Activated CD8-positive, alpha-beta T cell treated with anti-CD3 and anti-CD28 coated beads, Interleukin-2, amount 10 ng/mL, durations not matched to agents 7 days and 5 days (primary cell): ENCODE measurements at regions not wholly inside any gene's neighbourhood (a gene's known extent, or its start where the extent isn't known, plus 50 kb on each side); places are given as distances from the start of the nearest gene placed in this dataset.
"Not testable (repeated sequence)": the region's sequence is repeated elsewhere in the genome, so short reads cannot be mapped to it uniquely, and the experiment has no call there.

Experiments
- ATAC-seq: fragments of 150-1000 bp; cut with Tn5 transposase; one replicate; pipeline ENCODE4 v1.10.0; 2021; ENCODE audit warnings: moderate library complexity
- CTCF ChIA-PET: fragments of 350-600 bp; sonication (Branson Sonifier 250); formaldehyde crosslinking; loops from one replicate; lab custom pipeline; 2021; ENCODE audit warnings: antibody characterized with exemption; lab: Charles Lee
- POLR2A ChIA-PET: fragments of 350-600 bp; sonication (Branson Sonifier 250); formaldehyde crosslinking; loops from one replicate; lab custom pipeline; 2021; ENCODE audit warnings: antibody characterized with exemption; lab: Charles Lee
- DNase-seq: peaks from one replicate; pipeline ENCODE4 v3.0.0-alpha.2; 2020
- H3K27ac Mint-ChIP-seq: one replicate; pipeline ENCODE4 v1.8.0; 2021; ENCODE audit warnings: mild to moderate bottlenecking, mixed read lengths
- H3K27me3 Mint-ChIP-seq: one replicate; pipeline ENCODE4 v1.8.0; 2021; ENCODE audit warnings: low read depth, mixed read lengths
- H3K36me3 Mint-ChIP-seq: one replicate; pipeline ENCODE4 v1.8.0; 2021; ENCODE audit warnings: low read depth, mixed read lengths
- H3K4me1 Mint-ChIP-seq: one replicate; pipeline ENCODE4 v1.8.0; 2021; ENCODE audit warnings: low read depth, mixed read lengths
- H3K4me3 Mint-ChIP-seq: one replicate; pipeline ENCODE4 v1.8.0; 2021; ENCODE audit warnings: mild to moderate bottlenecking, mixed read lengths
- H3K9me3 Mint-ChIP-seq: one replicate; pipeline ENCODE4 v1.8.0; 2022; ENCODE audit warnings: mixed read lengths; ENCODE audit not compliant: insufficient read depth

- CTCF ChIA-PET, result no interaction called here
- H3K4me1 Mint-ChIP-seq, result no peaks in the 10 kb centered on the region
- DNase-seq (no peak), ATAC-seq (no peak)
- peaks cover 6% of the 10 kb centered on the region for H3K9me3 Mint-ChIP-seq
- no peaks in the 10 kb centered on the region for H3K27me3 Mint-ChIP-seq
- H3K27ac Mint-ChIP-seq, result no peak overlapping the region
- H3K36me3 Mint-ChIP-seq, result no peaks in the 10 kb centered on the region
- POLR2A ChIA-PET, result no interaction called here
- H3K4me3 Mint-ChIP-seq, result no peak overlapping the region
Observed at GRCh38 chr7:9598411-9598810, 1165.0 kb downstream of the NXPH1 start.

DNA sequence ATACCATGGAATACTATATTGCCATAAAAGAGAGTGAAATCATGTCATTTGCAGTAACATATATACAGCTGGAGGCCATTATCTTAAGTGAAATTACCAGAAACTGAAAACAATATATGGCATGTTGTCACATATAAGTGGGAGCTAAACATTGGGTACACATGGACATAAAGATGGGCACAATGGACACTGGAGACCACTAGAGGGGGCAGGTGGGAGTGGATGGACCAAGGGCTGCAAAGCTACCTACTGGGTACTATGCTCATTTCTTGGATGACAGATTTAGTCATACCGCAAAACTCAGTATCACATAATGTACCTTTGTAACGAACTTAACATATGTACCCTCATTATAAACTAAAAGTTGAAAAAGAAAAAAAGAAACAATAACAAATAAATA is 1167.6 kb downstream of the NXPH1 start:
- POLR2A ChIA-PET, result no interaction called here
- Mint-ChIP-seq H3K27ac (no peak overlapping the region), H3K4me1 (no peaks in the 10 kb centered on the region), H3K36me3 (no peaks in the 10 kb centered on the region), H3K27me3 (no peaks in the 10 kb centered on the region), H3K4me3 (no peak overlapping the region), H3K9me3 (peaks cover 7% of the 10 kb centered on the region)
- ATAC-seq, result no peak
- CTCF ChIA-PET, result no interaction called here
- no peak for DNase-seq

DNA sequence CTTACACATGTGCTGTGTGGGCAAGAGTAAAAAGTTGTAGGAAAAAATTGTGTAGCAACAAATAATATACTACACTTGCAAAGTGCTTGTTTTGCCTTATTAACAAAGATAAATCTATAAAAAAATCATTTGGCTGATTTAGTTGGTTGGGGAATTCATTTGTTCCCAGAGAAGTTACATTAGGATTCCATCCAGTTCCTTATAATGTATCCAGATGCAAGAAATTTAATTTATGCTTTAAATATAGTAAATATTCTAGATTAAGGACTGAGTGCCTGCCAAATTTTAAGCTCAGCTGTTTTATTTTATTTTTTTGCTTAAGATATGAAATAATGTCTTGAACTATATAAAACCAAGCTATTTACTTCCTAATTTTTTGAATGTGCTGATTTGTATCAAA is 1169.9 kb downstream of the NXPH1 start:
- Mint-ChIP-seq H3K9me3 (peaks cover 12% of the 10 kb centered on the region), H3K27me3 (no peaks in the 10 kb centered on the region), H3K4me1 (no peaks in the 10 kb centered on the region), H3K27ac (no peak overlapping the region), H3K36me3 (no peaks in the 10 kb centered on the region), H3K4me3 (no peak overlapping the region)
- ChIA-PET CTCF (no interaction called here), POLR2A (no interaction called here)
- DNase-seq (no peak), ATAC-seq (no peak)

- ChIA-PET POLR2A (no interaction called here), CTCF (no interaction called here)
- peaks cover 23% of the 10 kb centered on the region for H3K9me3 Mint-ChIP-seq
- H3K27me3 Mint-ChIP-seq, result no peaks in the 10 kb centered on the region
- no peak overlapping the region for H3K27ac Mint-ChIP-seq
- DNase-seq, result no peak
- no peaks in the 10 kb centered on the region for H3K36me3 Mint-ChIP-seq
- ATAC-seq, result no peak
- H3K4me1 Mint-ChIP-seq, result no peaks in the 10 kb centered on the region
- no peak overlapping the region for H3K4me3 Mint-ChIP-seq
Observed at GRCh38 chr7:9608560-9608959, 1175.2 kb downstream of the NXPH1 start.

DNA sequence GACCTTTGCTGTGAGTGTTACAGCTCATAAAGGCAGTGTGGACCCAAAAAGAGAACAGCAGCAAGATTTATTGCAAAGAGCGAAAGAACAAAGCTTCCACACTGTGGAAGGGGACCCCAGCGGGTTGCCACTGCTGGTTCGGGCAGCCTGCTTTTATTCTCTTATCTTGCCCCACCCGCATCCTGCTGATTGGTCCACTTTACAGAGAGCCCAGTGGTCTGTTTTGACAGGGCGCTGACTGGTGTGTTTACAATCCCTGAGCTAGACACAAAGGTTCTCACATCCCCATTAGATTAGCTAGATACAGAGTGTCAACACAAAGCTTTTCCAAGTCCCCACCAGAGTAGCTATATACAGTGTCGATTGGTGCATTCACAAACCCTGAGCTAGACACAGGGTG is 1187.5 kb downstream of the NXPH1 start:
- H3K9me3 Mint-ChIP-seq, result peaks cover 26% of the 10 kb centered on the region
- CTCF ChIA-PET, H3K4me1 Mint-ChIP-seq, H3K27me3 Mint-ChIP-seq, H3K4me3 Mint-ChIP-seq, POLR2A ChIA-PET, H3K27ac Mint-ChIP-seq, H3K36me3 Mint-ChIP-seq, ATAC-seq, DNase-seq: not testable (repeated sequence)

- H3K36me3 Mint-ChIP-seq, DNase-seq, H3K4me3 Mint-ChIP-seq, H3K27ac Mint-ChIP-seq, H3K27me3 Mint-ChIP-seq, POLR2A ChIA-PET, H3K4me1 Mint-ChIP-seq, ATAC-seq, CTCF ChIA-PET: not testable (repeated sequence)
- peaks cover 26% of the 10 kb centered on the region for H3K9me3 Mint-ChIP-seq
Observed at GRCh38 chr7:9621306-9621902, 1188.0 kb downstream of the NXPH1 start.

DNA sequence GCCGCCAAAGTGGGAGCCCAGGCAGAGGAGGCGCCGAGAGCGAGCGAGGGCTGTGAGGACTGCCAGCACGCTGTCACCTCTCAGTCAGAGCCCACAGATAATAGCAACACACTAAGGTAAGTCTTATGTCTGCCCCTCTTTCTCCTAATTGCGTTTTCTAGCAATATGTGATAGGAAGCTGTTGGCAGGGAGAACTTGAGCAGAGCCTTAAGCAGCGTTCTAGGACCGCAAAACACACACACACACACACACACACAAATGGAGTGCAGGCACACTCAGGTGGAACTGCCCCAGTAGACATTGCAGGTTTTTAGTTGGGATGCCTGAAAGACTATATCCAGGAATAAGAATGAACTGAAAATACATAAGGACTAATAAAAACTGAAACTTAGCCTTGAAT is 1188.5 kb downstream of the NXPH1 start:
- H3K4me3 Mint-ChIP-seq, result no peak overlapping the region
- no peaks in the 10 kb centered on the region for H3K36me3 Mint-ChIP-seq
- CTCF ChIA-PET, result no interaction called here

GRCh38 chr7:9625953-9626352 is 1192.5 kb downstream of the NXPH1 start:
- DNase-seq (no peak), ATAC-seq (no peak)
- H3K27me3 Mint-ChIP-seq, result no peaks in the 10 kb centered on the region
- H3K27ac Mint-ChIP-seq, result no peak overlapping the region
- H3K4me1 Mint-ChIP-seq, result no peaks in the 10 kb centered on the region
- H3K9me3 Mint-ChIP-seq, result peaks cover 8% of the 10 kb centered on the region
- no peak overlapping the region for H3K4me3 Mint-ChIP-seq
- ChIA-PET CTCF (no interaction called here), POLR2A (no interaction called here)
- no peaks in the 10 kb centered on the region for H3K36me3 Mint-ChIP-seq

More for the DNA sequence above, 1188.5 kb downstream of the NXPH1 start:
- Mint-ChIP-seq H3K27me3 (no peaks in the 10 kb centered on the region), H3K9me3 (peaks cover 26% of the 10 kb centered on the region), H3K27ac (no peak overlapping the region), H3K4me1 (no peaks in the 10 kb centered on the region)
- POLR2A ChIA-PET, result no interaction called here
- no peak for DNase-seq
- no peak for ATAC-seq

GRCh38 chr7:9645756-9646155 is 1212.3 kb downstream of the NXPH1 start:
- no peak for ATAC-seq
- Mint-ChIP-seq H3K9me3 (no peaks in the 10 kb centered on the region), H3K27ac (no peak overlapping the region), H3K27me3 (no peaks in the 10 kb centered on the region), H3K4me3 (no peak overlapping the region), H3K4me1 (no peaks in the 10 kb centered on the region), H3K36me3 (no peaks in the 10 kb centered on the region)
- no peak for DNase-seq
- ChIA-PET POLR2A (no interaction called here), CTCF (no interaction called here)

GRCh38 chr7:9657257-9657656 is 1223.8 kb downstream of the NXPH1 start:
- DNase-seq, result no peak
- Mint-ChIP-seq H3K36me3 (no peaks in the 10 kb centered on the region), H3K4me3 (no peak overlapping the region), H3K4me1 (no peaks in the 10 kb centered on the region), H3K9me3 (peaks cover 22% of the 10 kb centered on the region), H3K27me3 (no peaks in the 10 kb centered on the region), H3K27ac (no peak overlapping the region)
- CTCF ChIA-PET, result no interaction called here
- ATAC-seq, result no peak
- POLR2A ChIA-PET, result no interaction called here

DNA sequence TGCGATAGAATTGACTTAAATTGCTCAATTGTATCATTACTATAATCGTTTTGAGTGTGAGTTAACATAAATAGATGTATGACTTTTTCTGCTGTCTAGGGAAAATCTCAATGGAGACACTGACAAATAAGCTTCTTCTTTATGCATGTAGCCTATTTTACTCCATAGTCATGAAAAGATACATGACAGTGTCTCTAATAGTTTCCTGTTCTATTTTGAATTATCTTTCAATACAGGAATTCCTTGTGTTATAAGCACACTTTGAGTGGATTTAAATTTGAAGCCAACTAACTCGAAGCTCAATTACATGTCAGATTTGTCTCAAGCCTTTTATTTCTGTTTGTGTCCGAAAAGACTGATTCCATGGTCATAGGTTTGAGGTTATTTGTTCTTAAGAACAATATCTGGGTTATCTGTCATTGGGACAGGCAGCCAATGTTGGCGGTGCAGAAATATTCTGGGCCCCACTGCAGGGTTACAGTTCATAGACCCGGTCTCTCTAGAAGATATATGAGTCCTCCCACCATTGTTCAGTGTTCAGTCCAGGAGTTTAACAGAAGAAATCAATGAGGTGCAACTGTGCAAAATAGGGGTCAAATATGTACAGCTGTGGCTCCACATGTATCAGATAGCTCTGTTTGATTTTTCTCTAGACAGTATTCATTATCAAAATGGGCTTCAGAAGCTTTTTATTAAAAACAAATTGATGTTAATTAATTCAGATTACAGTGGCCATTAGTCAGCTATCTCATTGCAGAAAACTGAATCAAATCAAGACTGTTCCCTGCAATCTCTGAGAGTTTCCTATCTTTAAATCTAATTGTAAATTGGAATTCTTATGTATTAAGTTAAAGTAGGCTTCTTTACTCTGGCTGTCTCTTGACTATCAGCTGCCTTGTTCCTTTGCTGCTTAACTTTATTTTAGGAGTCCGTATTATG is 1238.8 kb downstream of the NXPH1 start:
- POLR2A ChIA-PET, result no interaction called here
- CTCF ChIA-PET, result no interaction called here
- H3K27me3 Mint-ChIP-seq, result no peaks in the 10 kb centered on the region
- no peaks in the 10 kb centered on the region for H3K4me1 Mint-ChIP-seq
- no peaks in the 10 kb centered on the region for H3K36me3 Mint-ChIP-seq
- no peak for ATAC-seq
- no peak for DNase-seq
- no peak overlapping the region for H3K27ac Mint-ChIP-seq
- H3K9me3 Mint-ChIP-seq, result peaks cover 15% of the 10 kb centered on the region
- H3K4me3 Mint-ChIP-seq, result no peak overlapping the region

- DNase-seq (no peak), ATAC-seq (no peak)
- ChIA-PET POLR2A (no interaction called here), CTCF (no interaction called here)
- no peak overlapping the region for H3K4me3 Mint-ChIP-seq
- H3K27me3 Mint-ChIP-seq, result no peaks in the 10 kb centered on the region
- H3K27ac Mint-ChIP-seq, result no peak overlapping the region
- H3K4me1 Mint-ChIP-seq, result no peaks in the 10 kb centered on the region
- peaks cover 19% of the 10 kb centered on the region for H3K9me3 Mint-ChIP-seq
- H3K36me3 Mint-ChIP-seq, result no peaks in the 10 kb centered on the region
Observed at GRCh38 chr7:9680713-9681112, 1247.3 kb downstream of the NXPH1 start.
